ENCODE measurements at regions not wholly inside any gene's neighbourhood (a gene's known extent, or its start where the extent isn't known, plus 50 kb on each side); places are given as distances from the start of the nearest gene placed in this dataset.

DNA sequence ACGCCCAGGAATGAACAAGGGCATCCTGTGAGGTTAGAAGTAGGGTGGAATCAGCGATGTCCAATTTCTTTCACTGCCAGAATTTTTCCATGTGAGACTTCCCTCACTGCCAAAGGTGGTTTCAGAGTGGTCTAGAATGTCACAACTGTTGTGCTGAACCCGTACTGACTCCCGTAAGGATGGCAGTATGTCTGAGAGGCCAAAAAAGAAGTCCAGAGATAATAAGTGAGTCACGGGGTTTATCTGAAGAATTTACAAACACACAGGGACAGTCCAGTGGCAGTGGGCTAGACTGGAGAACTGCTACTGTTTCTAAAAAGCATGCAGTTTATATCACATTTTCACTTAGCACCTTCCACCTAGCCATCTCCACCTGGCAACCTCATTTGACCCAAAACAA, 160.6 kb upstream of the ATP10A start:
- Histone ChIP-seq H3K27ac (ENCODE audit: low read depth in 1 of 3, low read length in 2 of 3) (no peak overlapping the region), H3K4me1 (ENCODE audit: control insufficient read depth in 3 of 3, insufficient read depth in 2 of 3, low read depth in 1 of 3, low read length in 2 of 3) (no peaks in the 10 kb centered on the region), H3K36me3 (ENCODE audit: control insufficient read depth in 3 of 3, insufficient read depth in 2 of 3, low read depth in 1 of 3, low read length in 3 of 3) (no peaks in the 10 kb centered on the region), H3K9me3 (ENCODE audit: control insufficient read depth in 2 of 2, insufficient read depth in 1 of 2, low read depth in 1 of 2, low read length in 1 of 2) (peaks cover 0 to 3% of the 10 kb centered on the region in 2 donors), H3K27me3 (ENCODE audit: control insufficient read depth in 3 of 3, insufficient read depth in 3 of 3, low read length in 3 of 3) (no peaks in the 10 kb centered on the region), H3K4me3 (ENCODE audit: low read depth in 1 of 3, low read length in 3 of 3) (no peak overlapping the region)
- 78% methylated on average over 5 of the region's 5 CpGs for WGBS, 3 donors
- no peak for DNase-seq
- no peak for FAIRE-seq

DNA sequence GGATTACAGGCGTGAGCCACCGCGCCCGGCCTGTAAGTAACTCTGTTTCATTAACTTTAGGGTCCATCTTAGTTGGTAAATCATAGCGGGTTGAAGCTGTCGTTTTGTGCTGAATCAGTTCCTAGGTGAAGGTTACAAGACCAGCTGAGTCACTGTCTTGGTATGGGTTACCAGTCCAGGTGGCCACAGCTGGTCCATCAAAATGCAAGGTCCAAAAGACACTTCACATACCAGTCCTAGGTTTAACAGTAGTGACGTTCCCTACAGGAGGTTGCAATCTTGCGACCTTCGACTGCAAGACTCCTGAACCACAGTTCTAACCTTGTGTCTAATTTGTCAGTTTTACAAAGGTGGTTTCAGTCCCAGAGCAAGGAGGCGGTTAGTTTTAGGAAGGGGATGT, 160.1 kb upstream of the ATP10A start:
- 86 to 89% (median 88%) methylated on average over 10 of the region's 10 CpGs for WGBS, 3 donors
- DNase-seq = no peak
- Histone ChIP-seq H3K36me3 (ENCODE audit: control insufficient read depth in 3 of 3, insufficient read depth in 2 of 3, low read depth in 1 of 3, low read length in 3 of 3) (no peaks in the 10 kb centered on the region), H3K27ac (ENCODE audit: low read depth in 1 of 3, low read length in 2 of 3) (no peak overlapping the region), H3K4me1 (ENCODE audit: control insufficient read depth in 3 of 3, insufficient read depth in 2 of 3, low read depth in 1 of 3, low read length in 2 of 3) (no peaks in the 10 kb centered on the region), H3K9me3 (ENCODE audit: control insufficient read depth in 2 of 2, insufficient read depth in 1 of 2, low read depth in 1 of 2, low read length in 1 of 2) (peaks cover 0 to 3% of the 10 kb centered on the region in 2 donors), H3K4me3 (ENCODE audit: low read depth in 1 of 3, low read length in 3 of 3) (no peak overlapping the region), H3K27me3 (ENCODE audit: control insufficient read depth in 3 of 3, insufficient read depth in 3 of 3, low read length in 3 of 3) (no peaks in the 10 kb centered on the region)
- no peak for FAIRE-seq

DNA sequence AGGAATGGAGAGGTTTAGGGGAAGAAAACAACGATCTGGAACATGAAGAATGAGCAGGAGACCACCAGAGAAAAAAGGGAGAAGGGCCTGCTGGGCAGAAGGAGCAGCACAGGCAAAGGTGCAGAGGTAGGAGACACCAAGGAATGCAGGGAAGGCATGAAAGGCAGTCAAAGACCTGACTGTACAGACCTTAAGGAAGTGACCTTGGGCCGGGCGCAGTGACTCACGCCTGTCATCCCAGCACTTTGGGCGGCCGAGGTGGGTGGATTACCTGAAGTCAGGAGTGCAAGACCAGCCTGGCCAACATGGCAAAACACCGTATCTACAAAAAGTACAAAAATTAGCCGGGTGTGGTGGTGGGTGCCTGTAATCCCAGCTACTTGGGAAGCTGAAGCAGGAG, 157.7 kb upstream of the ATP10A start:
- DNase-seq = no peak
- H3K27ac ChIP-seq (ENCODE audit: low read depth in 1 of 3, low read length in 2 of 3) = no peak overlapping the region
- no peaks in the 10 kb centered on the region for H3K4me1 ChIP-seq (ENCODE audit: control insufficient read depth in 3 of 3, insufficient read depth in 2 of 3, low read depth in 1 of 3, low read length in 2 of 3)
- peaks cover 0 to 2% (median 0%) of the 10 kb centered on the region in 3 donors for H3K27me3 ChIP-seq (ENCODE audit: control insufficient read depth in 3 of 3, insufficient read depth in 3 of 3, low read length in 3 of 3)
- 77 to 86% (median 83%) methylated on average over 8 of the region's 8 CpGs for WGBS, 3 donors
- peaks cover 0 to 3% of the 10 kb centered on the region in 2 donors for H3K9me3 ChIP-seq (ENCODE audit: control insufficient read depth in 2 of 2, insufficient read depth in 1 of 2, low read depth in 1 of 2, low read length in 1 of 2)
- H3K4me3 ChIP-seq (ENCODE audit: low read depth in 1 of 3, low read length in 3 of 3) = no peak overlapping the region
- no peak for FAIRE-seq
- H3K36me3 ChIP-seq (ENCODE audit: control insufficient read depth in 3 of 3, insufficient read depth in 2 of 3, low read depth in 1 of 3, low read length in 3 of 3) = no peaks in the 10 kb centered on the region

DNA sequence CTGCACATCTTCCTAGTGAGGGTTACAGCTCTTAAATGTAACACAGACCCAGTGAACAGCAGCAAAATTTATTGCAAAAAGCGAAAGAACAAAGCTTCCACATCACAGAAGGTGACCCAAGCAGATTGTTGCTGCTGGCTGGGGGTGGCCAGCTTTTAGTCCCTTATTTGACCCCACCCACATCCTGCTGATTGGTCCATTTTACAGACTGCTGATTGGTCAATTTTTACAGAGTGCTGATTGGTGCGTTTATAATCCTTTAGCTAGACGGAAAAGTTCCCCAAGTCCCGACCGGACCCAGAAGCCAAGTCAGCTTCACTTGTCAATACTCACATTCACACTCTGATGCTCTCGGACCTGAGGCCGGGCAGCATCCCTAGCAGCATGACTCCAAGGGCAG, 154.5 kb upstream of the ATP10A start:
- FAIRE-seq = no peak
- H3K9me3 ChIP-seq (ENCODE audit: control insufficient read depth in 2 of 2, insufficient read depth in 1 of 2, low read depth in 1 of 2, low read length in 1 of 2) = peaks cover 0 to 4% of the 10 kb centered on the region in 2 donors
- no peaks in the 10 kb centered on the region for H3K36me3 ChIP-seq (ENCODE audit: control insufficient read depth in 3 of 3, insufficient read depth in 2 of 3, low read depth in 1 of 3, low read length in 3 of 3)
- no peak overlapping the region for H3K4me3 ChIP-seq (ENCODE audit: low read depth in 1 of 3, low read length in 3 of 3)
- DNase-seq = no peak
- no peak overlapping the region for H3K27ac ChIP-seq (ENCODE audit: low read depth in 1 of 3, low read length in 2 of 3)
- no peaks in the 10 kb centered on the region for H3K4me1 ChIP-seq (ENCODE audit: control insufficient read depth in 3 of 3, insufficient read depth in 2 of 3, low read depth in 1 of 3, low read length in 2 of 3)
- peaks cover 0 to 2% (median 0%) of the 10 kb centered on the region in 3 donors for H3K27me3 ChIP-seq (ENCODE audit: control insufficient read depth in 3 of 3, insufficient read depth in 3 of 3, low read length in 3 of 3)
- 90 to 93% (median 92%) methylated on average over 7 of the region's 7 CpGs for WGBS, 3 donors

DNA sequence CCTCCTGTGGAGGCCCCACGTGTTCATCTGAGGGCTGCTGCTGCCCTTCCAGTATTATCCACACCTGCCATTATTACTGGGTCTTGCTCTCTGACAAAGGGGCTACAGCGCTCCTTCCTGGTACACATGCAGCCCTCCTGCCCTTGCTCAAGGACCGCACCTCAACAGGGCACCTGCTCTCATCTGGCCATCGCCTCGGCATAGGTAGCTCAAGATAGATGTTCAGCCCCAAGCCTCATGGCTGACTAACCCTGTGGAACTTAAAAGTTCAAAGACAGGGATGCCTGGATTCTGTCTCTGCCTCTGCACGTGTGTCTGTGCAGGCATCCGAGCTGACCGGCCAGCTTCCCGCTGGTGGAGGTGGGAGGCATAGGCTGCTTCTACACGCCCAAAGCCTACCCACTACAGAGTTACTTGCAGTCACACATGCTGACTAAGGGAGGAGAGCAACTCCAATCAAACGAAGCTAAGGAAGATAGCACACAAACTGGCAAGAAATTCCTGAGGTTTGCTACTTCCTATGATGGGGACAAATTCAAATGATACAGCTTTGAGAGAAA, 152.5 kb upstream of the ATP10A start:
- H3K9me3 ChIP-seq (ENCODE audit: control insufficient read depth in 2 of 2, insufficient read depth in 1 of 2, low read depth in 1 of 2, low read length in 1 of 2) = peaks cover 0 to 4% of the 10 kb centered on the region in 2 donors
- peaks cover 0 to 2% (median 0%) of the 10 kb centered on the region in 3 donors for H3K27me3 ChIP-seq (ENCODE audit: control insufficient read depth in 3 of 3, insufficient read depth in 3 of 3, low read length in 3 of 3)

DNA sequence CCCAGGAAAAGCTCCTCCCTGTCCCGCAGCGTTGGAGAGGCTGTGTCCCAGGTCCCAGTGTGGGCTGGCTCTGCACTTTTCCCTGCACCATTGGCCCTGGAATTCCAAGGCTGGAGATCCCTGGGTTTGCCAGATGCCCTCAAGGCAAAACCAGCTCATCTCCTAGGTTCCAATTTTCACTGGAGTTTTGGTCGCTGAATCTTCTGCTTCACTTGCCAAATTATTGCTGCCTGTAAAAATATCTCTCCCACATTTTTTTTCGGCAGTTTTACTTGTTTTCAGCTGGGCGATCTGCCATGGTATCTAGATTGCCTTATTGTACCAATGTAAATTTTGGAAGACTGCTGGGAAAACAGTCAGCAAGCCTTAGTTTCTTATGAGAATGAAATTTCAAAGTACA, 150.9 kb upstream of the ATP10A start:
- no peaks in the 10 kb centered on the region for H3K36me3 ChIP-seq (ENCODE audit: control insufficient read depth in 3 of 3, insufficient read depth in 2 of 3, low read depth in 1 of 3, low read length in 3 of 3)
- no peaks in the 10 kb centered on the region for H3K4me1 ChIP-seq (ENCODE audit: control insufficient read depth in 3 of 3, insufficient read depth in 2 of 3, low read depth in 1 of 3, low read length in 2 of 3)
- no peak overlapping the region for H3K27ac ChIP-seq (ENCODE audit: low read depth in 1 of 3, low read length in 2 of 3)
- FAIRE-seq (no peak), DNase-seq (no peak)
- WGBS, 3 donors = 70 to 80% (median 73%) methylated on average over 5 of the region's 5 CpGs
- H3K27me3 ChIP-seq (ENCODE audit: control insufficient read depth in 3 of 3, insufficient read depth in 3 of 3, low read length in 3 of 3) = peaks cover 0 to 2% (median 0%) of the 10 kb centered on the region in 3 donors
- H3K4me3 ChIP-seq (ENCODE audit: low read depth in 1 of 3, low read length in 3 of 3) = no peak overlapping the region
- H3K9me3 ChIP-seq (ENCODE audit: control insufficient read depth in 2 of 2, insufficient read depth in 1 of 2, low read depth in 1 of 2, low read length in 1 of 2) = peaks cover 0 to 2% of the 10 kb centered on the region in 2 donors

More for the DNA sequence above, 152.5 kb upstream of the ATP10A start:
- no peak overlapping the region for H3K4me3 ChIP-seq (ENCODE audit: low read depth in 1 of 3, low read length in 3 of 3)
- DNase-seq (no peak), FAIRE-seq (no peak)
- no peaks in the 10 kb centered on the region for H3K4me1 ChIP-seq (ENCODE audit: control insufficient read depth in 3 of 3, insufficient read depth in 2 of 3, low read depth in 1 of 3, low read length in 2 of 3)
- 67 to 74% (median 71%) methylated on average over 11 of the region's 11 CpGs for WGBS, 3 donors
- no peak overlapping the region for H3K27ac ChIP-seq (ENCODE audit: low read depth in 1 of 3, low read length in 2 of 3)
- H3K36me3 ChIP-seq (ENCODE audit: control insufficient read depth in 3 of 3, insufficient read depth in 2 of 3, low read depth in 1 of 3, low read length in 3 of 3) = no peaks in the 10 kb centered on the region

DNA sequence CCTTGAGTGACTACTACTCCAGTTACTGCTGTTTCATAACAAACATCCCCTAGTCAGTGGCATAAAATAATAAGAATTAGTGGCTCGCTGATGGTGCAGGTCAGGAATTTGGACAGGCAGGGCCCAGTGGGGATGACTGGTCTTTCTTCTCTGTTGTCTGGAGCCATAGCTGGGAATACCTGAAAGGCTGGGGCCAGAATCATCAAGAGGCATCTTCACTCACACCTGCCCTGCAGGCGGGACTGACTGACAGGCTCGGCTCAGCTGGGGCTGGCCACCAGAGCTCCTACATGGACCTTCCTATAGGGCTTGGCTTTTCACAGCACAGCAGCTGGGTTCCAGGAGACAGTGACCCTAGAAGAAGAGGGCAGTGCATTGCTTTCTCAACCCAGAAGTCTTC, 148.8 kb upstream of the ATP10A start:
- H3K4me3 ChIP-seq (ENCODE audit: low read depth in 1 of 3, low read length in 3 of 3) = no peak overlapping the region
- H3K4me1 ChIP-seq (ENCODE audit: control insufficient read depth in 3 of 3, insufficient read depth in 2 of 3, low read depth in 1 of 3, low read length in 2 of 3) = no peaks in the 10 kb centered on the region
- H3K27ac ChIP-seq (ENCODE audit: low read depth in 1 of 3, low read length in 2 of 3) = no peak overlapping the region
- DNase-seq (no peak), FAIRE-seq (no peak)
- peaks cover 0 to 2% of the 10 kb centered on the region in 2 donors for H3K9me3 ChIP-seq (ENCODE audit: control insufficient read depth in 2 of 2, insufficient read depth in 1 of 2, low read depth in 1 of 2, low read length in 1 of 2)
- no peaks in the 10 kb centered on the region for H3K36me3 ChIP-seq (ENCODE audit: control insufficient read depth in 3 of 3, insufficient read depth in 2 of 3, low read depth in 1 of 3, low read length in 3 of 3)
- H3K27me3 ChIP-seq (ENCODE audit: control insufficient read depth in 3 of 3, insufficient read depth in 3 of 3, low read length in 3 of 3) = no peaks in the 10 kb centered on the region
- WGBS, 3 donors = 74 to 86% (median 79%) methylated on average over 3 of the region's 3 CpGs

DNA sequence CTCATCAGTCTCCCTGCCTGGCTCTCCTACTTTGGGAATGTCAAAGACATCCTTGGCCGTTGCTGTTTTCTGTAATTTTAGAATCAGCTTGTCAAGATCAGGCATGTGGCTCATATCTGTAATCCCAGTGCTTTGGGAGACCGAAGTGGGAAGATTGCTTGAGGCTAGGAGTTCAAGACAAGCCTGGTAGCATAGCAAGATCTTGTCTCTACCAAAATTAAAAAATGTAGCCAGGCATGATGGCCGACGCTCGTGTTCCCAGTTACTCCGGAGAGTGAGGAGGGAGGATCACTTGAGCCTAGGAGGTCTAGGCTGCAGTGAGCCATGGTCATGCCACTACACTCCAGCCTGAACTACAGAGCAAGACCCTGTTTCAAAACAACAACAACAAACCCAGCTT, 144.0 kb upstream of the ATP10A start:
- 80 to 85% (median 84%) methylated on average over 6 of the region's 6 CpGs for WGBS, 3 donors
- H3K4me3 ChIP-seq (ENCODE audit: low read depth in 1 of 3, low read length in 3 of 3) = no peak overlapping the region
- FAIRE-seq = no peak
- no peaks in the 10 kb centered on the region for H3K9me3 ChIP-seq (ENCODE audit: control insufficient read depth in 2 of 2, insufficient read depth in 1 of 2, low read depth in 1 of 2, low read length in 1 of 2)
- no peak overlapping the region for H3K27ac ChIP-seq (ENCODE audit: low read depth in 1 of 3, low read length in 2 of 3)
- H3K27me3 ChIP-seq (ENCODE audit: control insufficient read depth in 3 of 3, insufficient read depth in 3 of 3, low read length in 3 of 3) = no peaks in the 10 kb centered on the region
- no peaks in the 10 kb centered on the region for H3K4me1 ChIP-seq (ENCODE audit: control insufficient read depth in 3 of 3, insufficient read depth in 2 of 3, low read depth in 1 of 3, low read length in 2 of 3)
- no peak for DNase-seq
- no peaks in the 10 kb centered on the region for H3K36me3 ChIP-seq (ENCODE audit: control insufficient read depth in 3 of 3, insufficient read depth in 2 of 3, low read depth in 1 of 3, low read length in 3 of 3)

DNA sequence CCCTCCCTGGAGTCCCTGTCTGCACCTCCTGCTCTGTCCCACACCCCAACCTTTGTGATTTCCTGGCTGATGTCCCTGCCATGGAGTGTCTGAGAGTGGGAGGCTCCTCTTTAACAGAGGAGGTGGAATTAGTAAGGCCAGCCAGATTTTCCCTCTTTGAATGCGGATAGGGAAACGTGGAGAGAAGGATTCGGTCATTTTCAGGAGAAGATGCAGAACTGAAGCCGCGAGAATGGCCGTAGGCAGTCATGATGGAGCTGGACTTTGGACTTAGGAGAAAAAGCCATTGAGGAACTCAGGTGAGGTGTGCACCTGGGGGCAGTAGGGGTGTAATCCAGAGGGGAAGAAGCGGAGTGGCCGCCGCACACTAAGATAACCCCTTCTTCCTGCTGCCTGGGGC, 138.1 kb upstream of the ATP10A start:
- H3K27ac ChIP-seq (ENCODE audit: low read depth in 1 of 3, low read length in 2 of 3) = no peak overlapping the region
- no peak overlapping the region for H3K4me3 ChIP-seq (ENCODE audit: low read depth in 1 of 3, low read length in 3 of 3)
- FAIRE-seq (no peak), DNase-seq (no peak)
- no peaks in the 10 kb centered on the region for H3K9me3 ChIP-seq (ENCODE audit: control insufficient read depth in 2 of 2, insufficient read depth in 1 of 2, low read depth in 1 of 2, low read length in 1 of 2)
- H3K36me3 ChIP-seq (ENCODE audit: control insufficient read depth in 3 of 3, insufficient read depth in 2 of 3, low read depth in 1 of 3, low read length in 3 of 3) = no peaks in the 10 kb centered on the region
- no peaks in the 10 kb centered on the region for H3K27me3 ChIP-seq (ENCODE audit: control insufficient read depth in 3 of 3, insufficient read depth in 3 of 3, low read length in 3 of 3)
- 93 to 94% (median 93%) methylated on average over 9 of the region's 9 CpGs for WGBS, 3 donors
- H3K4me1 ChIP-seq (ENCODE audit: control insufficient read depth in 3 of 3, insufficient read depth in 2 of 3, low read depth in 1 of 3, low read length in 2 of 3) = no peaks in the 10 kb centered on the region

All from small intestine (tissue), 7 donors.